A549 (cell line): ENCODE measurements at regions not wholly inside any gene's neighbourhood (a gene's known extent, or its start where the extent isn't known, plus 50 kb on each side); places are given as distances from the start of the nearest gene placed in this dataset.

Experiments used
- CHD2 ChIP-seq: fragments of 150-350 bp; IDR thresholded peaks from 2 replicates; pipeline ENCODE4 v1.6.1; 2014; ENCODE audit warnings: low read length; ENCODE audit not compliant: partially characterized antibody
- CTCF ChIP-seq: fragments of >200 bp; sonication (Bioruptor Twin); formaldehyde crosslinking; IDR thresholded peaks from 3 replicates; pipeline ENCODE4 v1.5.1; 2016
- EP300 ChIP-seq, 2 experiments: fragments of >200 bp; sonication (Bioruptor Twin); formaldehyde crosslinking; IDR thresholded peaks; 2 replicates in 1 of 2; 3 replicates in 1 of 2; pipeline ENCODE4 v1.6.1; 2016 to 2017
- KDM5A ChIP-seq: fragments of 200-600 bp; sonication (generic); IDR thresholded peaks from 2 replicates; pipeline ENCODE4 v1.6.1; 2016; ENCODE audit warnings: antibody characterized with exemption, mild to moderate bottlenecking
- MAFK ChIP-seq: fragments of 450-650 bp; IDR thresholded peaks from 2 replicates; pipeline ENCODE4 v1.6.1; 2014; ENCODE audit not compliant: partially characterized antibody
- MAX ChIP-seq: IDR thresholded peaks from 2 replicates; pipeline ENCODE4 v1.6.1; 2012
- MAZ ChIP-seq: fragments of 150-350 bp; IDR thresholded peaks from 2 replicates; pipeline ENCODE4 v1.6.1; 2014; ENCODE audit warnings: antibody characterized with exemption, low read depth, low read length, borderline replicate concordance
- NPAS2 ChIP-seq: fragments of 250-450 bp; sonication (Bioruptor Pico); IDR thresholded peaks from 2 replicates; pipeline ENCODE4 v1.8.0; 2022; ENCODE audit warnings: mild to moderate bottlenecking, moderate library complexity, borderline replicate concordance
- NR3C1 ChIP-seq: fragments of >200 bp; sonication (Bioruptor Twin); formaldehyde crosslinking; IDR thresholded peaks from 3 replicates; pipeline ENCODE4 v1.6.1; 2017
- POLR2A ChIP-seq: IDR thresholded peaks from 2 replicates; pipeline ENCODE4 v1.6.1; 2012; ENCODE audit warnings: mild to moderate bottlenecking, low read length
- RAD21 ChIP-seq, 2 experiments: fragments of >200 bp in 1 of 2; sonication (Bioruptor Twin) in 1 of 2; formaldehyde crosslinking in 1 of 2; IDR thresholded peaks in 1 of 2; conservative IDR thresholded peaks in 1 of 2; 2 replicates in 1 of 2; 3 replicates in 1 of 2; pipeline ENCODE4 v1.6.1; 2012 to 2018; ENCODE audit warnings: inconsistent platforms in 1 of 2
- REST ChIP-seq: fragments of 200-600 bp; sonication (generic); IDR thresholded peaks from 2 replicates; pipeline ENCODE4 v1.6.1; 2016; ENCODE audit warnings: antibody characterized with exemption, mild to moderate bottlenecking, moderate library complexity
- TP53 ChIP-seq: fragments of 250-450 bp; sonication (Bioruptor Pico); IDR thresholded peaks from 2 replicates; pipeline ENCODE4 v1.5.0; 2021; ENCODE audit warnings: mild to moderate bottlenecking, moderate library complexity
- USF2 ChIP-seq: fragments of 450-650 bp; IDR thresholded peaks from 2 replicates; pipeline ENCODE4 v1.6.1; 2014; ENCODE audit warnings: antibody characterized with exemption

GRCh38 chr1:221279146-221279545 lies 399.9 kb downstream of the HLX start:
- TF ChIP-seq MAX (no peak), CHD2 (no peak), EP300 (IDR thresholded peaks at IDR 0.05) (no peak), TP53 (no peak), USF2 (no peak), CTCF (no peak), KDM5A (no peak), REST (no peak), MAZ (no peak), NPAS2 (CRISPR knock-in tag) (no peak), MAFK (no peak), POLR2A (no peak), RAD21 (conservative IDR thresholded peaks at IDR 0.05 in 1 of 2, IDR thresholded peaks at IDR 0.05 in 1 of 2) (no peak), NR3C1 (no peak)
